Right hindlimb (tissue), 1 donor: ENCODE measurements at regions not wholly inside any gene's neighbourhood (a gene's known extent, or its start where the extent isn't known, plus 50 kb on each side); places are given as distances from the start of the nearest gene placed in this dataset.
"Not testable (repeated sequence)": the region's sequence is repeated elsewhere in the genome, so short reads cannot be mapped to it uniquely, and the experiment has no call there.

Experiments
- DNase-seq: peaks from one replicate; pipeline ENCODE4 v3.0.0-alpha.2; 2018

DNA sequence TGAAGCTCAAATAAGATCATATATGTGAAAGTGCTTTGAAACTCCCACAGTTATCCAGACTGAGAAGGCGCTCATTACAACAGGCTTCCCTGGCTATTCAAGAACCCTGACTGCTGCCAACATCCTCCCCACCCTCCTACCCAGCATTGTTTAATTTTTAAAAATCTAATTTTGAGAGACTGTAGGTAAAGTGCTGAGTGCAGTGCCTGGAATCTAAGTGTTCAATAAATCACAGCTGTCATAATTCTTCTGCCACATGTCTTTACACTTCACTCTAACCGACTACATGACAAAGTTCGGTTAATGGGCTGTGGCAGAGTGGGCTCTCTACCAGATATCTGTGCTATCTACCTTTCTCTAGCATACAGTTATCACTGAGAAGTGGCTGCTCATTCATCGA is 255.6 kb upstream of the C9orf72 start:
- DNase-seq = no peak

DNA sequence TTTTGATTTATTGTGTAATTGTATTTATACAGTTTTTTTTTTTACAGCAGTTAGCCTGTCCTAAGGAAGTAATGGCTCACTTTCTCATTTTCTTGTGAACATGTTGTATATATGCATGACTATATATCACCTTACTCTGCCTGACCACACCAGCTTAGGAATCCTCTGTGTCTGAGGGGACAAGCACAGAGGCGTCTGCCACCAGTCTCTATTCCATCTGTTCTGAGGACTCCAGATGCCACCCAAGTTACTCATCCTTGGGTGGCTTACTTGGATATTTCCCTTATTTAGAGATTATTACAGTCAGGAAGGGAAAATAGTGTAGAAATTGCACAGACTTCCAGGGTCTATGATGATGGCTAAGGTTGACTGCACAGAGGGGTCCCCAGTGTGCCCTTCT is 256.3 kb upstream of the C9orf72 start:
- DNase-seq = no peak

DNA sequence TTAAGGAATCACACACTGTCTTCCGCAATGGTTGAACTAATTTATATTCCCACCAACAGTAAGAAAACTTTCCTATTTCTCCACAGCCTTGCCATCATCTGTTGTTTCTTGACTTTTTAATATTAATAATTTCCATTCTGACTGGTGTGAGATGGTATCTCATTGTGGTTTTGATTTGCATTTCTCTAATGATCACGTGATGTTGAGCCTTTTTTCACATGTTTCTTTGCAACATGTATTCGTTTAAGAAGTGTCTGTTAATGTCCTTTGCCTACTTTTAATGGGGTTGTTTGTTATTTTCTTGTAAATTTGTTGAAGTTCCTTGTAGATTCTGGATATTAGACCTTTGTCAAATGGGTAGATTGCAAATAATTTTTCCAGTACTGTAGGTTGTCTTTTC is 258.8 kb upstream of the C9orf72 start:
- not testable (repeated sequence) for DNase-seq

DNA sequence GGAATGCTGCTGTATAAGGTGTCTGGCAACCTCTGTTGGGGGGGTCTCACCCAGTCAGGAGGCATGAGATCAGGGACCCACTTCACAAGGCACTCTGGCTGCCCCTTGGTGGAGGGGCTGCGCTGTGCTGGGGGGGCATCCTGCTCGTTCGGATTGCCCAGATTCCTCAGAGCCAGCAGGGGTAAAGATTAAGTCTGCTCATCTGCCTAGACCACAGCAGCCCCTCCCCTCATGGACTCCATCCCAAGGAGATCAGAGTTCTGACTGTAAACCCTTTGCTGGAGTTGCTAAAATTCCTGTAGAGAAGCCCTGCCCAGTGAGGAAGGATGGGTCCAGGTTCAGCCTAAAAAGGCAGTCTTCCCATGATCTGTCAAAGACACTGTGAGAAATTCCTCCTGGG is 262.0 kb upstream of the C9orf72 start:
- no peak for DNase-seq

DNA sequence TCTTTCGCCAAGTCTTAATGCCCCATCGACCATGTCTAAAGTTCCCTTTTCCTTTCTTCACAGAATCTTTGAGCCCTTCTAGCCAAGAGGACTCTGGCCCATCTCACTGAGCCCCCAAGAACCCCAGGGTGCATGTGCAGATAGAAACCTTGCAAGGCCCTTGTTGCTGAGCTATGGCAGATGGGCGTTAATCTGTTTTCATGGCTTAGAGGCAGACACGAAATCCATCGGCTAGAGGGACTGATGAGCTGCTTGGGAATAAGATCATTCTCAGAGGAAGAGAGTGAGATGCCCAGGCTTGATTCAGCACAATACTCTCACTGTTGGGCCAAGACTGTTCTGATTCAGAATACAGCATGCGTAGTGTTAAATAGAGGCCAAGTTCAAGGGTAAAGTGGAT is 262.5 kb upstream of the C9orf72 start:
- no peak for DNase-seq

DNA sequence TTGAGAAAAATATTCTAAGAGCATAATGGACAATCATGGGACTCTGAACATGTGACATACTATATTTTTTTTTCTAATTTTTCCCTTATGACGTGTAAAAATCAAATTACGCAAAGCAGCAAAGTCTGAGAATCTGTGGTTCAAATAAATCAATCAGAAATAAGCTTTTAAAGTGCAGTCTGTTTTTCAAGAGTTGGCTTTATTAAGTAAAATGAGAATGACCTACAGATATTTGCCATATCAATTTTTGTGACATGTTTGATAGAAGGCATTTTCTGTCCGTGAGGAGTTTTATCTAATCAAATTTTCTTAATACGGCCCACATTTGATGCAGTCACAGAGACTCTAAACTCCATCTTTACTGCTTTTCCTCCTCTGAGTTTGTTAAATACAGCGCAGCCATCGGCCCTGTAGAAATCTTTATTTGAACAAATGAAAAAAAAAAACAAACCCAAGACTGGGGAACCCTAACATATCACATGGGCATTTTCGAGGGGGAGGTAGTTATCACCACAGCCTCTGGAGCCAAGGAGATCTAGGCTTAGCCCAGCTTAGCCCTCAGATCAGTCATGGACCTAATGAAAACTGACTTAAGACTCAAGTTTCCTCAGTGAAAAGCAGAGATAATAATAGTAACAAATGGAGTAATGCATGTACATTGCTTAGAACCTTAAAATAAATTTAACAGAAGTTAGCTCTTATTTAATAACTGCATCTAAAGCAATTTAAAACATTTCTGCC is 263.6 kb upstream of the C9orf72 start:
- no peak for DNase-seq

DNA sequence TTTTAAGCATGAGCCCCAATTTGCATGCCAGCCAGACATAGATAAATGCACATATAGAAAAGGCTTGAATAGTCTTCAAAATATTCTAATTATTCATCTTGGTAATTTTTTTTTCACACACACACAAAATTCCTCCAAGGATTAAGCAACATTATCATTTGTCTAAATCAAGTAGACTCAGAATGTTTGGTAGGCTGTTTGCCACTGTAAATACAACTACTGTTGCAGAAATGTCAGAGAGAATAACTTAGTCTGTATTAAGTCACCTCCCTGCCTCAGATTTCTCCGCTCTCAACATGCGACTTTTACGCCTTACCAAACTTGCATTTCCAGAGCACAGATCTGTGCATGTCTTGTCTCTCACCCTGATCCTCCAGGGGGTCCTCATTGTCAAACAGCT is 265.6 kb upstream of the C9orf72 start:
- no peak for DNase-seq

DNA sequence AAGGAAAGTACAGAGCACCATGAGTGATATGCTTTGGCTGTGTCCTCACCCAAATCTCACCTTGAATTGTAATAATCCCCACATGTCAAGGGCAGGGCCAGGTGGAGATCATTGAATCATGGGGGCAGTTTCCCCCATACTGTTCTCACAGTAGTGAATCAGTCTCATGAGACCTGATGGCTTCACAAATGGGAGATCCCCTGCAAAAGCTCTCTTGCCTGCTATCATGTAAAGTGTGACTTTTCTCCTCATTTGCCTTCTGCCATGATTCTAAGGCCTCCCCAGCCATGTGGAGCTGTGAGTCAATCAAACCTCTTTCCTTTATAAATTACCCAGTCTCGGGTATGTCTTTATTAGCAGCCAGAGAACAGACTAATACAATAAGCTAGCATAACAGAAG is 266.5 kb upstream of the C9orf72 start:
- DNase-seq = not testable (repeated sequence)

DNA sequence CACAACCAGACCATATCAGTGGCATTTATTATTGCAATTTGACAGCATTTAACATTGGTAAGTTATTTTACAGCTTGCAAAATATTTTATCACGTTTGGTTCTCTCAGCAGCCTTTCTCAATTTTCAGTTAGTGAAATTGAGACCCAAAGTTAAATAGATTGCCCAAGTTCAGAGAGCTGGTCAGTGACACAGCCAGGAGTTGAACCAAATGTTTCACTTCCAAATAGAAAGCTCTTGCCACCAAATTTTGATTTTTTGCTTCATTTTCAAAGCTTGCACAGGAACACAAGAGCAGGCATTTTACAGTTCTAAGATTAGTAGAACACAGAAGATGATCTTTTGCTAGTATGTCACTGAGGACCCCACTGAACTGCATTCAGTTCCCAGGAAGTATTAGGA is 271.5 kb upstream of the C9orf72 start:
- DNase-seq = no peak

DNA sequence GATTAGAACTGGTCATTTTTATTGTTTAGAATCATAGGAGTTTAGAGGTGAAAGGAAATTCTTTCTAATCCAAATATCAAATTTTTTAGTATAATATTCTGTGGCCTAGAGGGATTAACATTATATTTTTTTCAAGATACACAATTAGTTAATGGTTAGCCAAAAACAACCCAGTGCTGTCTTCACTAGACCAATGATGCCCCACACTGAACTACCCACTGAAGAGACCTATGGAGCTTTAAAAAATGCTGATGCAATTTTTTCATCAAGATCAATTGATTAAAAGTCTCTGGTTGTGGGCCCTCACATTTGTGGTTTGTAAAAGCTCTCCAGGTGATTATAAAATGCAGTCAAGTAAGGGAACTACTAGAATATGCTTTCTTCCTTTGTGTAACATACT is 274.1 kb upstream of the C9orf72 start:
- no peak for DNase-seq

DNA sequence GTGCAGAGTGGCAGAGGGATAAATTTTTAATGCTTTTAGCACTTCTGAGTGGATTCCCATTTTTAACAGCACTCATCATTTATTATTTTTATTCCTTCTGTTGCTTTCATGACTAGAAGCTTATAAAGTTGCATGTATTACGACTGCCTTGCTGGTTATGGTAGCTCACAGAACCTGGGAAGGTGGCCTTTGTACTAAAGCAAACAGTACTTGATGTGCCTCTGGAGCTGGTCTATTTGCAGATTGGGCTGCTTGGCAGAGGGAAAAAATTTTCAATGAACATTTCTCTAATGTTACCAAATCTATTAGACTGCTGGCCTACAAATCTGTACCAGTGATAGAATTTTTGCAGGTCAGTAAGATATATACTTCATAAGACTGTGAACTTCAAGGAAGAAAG is 274.5 kb upstream of the C9orf72 start:
- DNase-seq = no peak

DNA sequence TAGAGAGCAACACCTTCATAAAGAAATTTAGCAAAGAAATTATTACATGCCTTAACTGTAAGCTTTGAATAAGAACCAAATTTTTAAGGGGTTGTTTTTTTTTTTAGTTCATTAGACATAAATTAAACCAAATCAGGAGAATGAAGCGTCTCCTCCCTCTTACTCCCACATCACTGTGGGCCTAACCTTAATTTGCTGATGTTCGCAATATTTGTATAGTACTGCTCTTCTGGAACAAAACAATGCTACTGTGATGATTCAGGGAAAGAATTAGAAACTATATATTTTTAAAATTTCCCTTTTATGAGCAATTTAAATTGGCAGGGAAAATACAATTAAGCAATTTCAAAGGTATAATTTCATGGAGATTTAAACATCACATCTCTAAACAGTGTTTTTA is 275.0 kb upstream of the C9orf72 start:
- no peak for DNase-seq

DNA sequence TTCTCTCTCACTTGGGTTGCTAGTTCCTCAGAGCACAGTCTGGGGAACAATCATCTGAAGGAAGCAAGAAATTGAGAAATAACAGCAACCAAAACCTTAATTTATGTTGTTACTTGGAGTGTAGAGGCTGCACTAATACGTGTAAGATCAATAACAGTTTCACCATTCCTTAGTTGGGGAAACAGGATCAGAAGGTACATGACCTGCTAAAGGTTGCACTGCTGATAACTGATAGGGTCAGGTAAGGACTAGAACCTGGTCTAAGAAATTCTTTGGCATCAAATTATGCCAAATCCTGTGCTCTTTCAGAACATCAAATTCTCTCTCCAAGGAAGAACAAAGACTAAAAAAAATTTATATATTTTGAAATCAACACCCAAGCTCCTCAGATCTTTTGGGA is 278.6 kb upstream of the C9orf72 start:
- DNase-seq = no peak

DNA sequence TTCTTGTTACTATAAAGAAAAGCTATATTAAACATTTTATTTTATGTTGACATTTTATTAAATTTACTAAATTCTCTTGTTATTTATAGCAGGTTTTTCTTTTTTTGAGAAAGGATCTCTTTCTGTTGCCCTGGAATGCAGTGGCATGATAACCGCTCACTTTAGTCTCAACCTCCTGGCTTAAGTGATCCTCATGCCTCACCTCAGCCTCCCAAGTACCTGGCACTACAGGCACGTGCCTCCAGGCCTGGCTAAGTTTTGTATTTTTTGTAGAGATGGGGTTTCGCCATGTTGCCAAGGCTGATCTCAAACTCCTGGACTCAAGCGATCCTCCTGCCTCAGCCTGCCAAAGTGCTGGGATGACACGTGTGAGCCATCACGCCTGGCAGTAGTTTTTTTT is 280.2 kb upstream of the C9orf72 start:
- DNase-seq = no peak

DNA sequence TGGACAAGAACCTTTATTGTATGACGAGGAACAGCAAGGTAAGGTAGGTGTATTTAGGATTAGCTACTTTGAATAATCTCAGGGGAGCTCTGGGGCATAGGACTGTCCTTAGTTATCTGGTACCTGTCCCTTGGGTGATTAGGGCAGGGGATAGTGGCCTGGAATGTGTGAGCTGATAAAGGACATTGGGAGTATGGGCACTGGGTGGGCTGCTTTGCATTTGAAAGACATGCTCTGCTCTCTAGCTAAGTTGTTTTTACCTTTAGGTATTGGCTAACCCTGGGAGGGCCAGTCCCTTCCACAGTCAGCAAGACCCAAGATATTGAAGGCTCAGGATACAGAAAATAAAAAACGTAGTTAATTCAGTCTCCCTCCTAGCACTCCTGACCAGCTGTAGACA is 282.8 kb upstream of the C9orf72 start:
- no peak for DNase-seq

DNA sequence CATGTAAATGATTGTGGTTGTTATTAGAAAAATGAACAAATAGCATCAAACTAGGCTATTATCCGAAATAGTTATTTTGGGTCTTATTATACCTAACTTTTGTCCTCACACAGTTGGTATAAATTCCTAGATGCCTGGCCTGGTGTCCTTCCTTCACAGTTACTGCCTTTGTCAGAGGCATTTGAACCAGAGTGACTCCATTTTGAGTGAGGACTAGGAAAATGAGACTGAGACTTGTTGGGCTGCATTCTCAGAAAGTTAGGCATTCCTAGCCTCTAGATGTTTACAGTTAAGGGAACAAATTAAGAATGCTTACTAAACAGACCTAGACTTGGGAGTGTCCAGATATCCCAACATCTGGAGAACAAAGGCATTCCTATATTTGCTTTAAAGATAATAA is 283.5 kb upstream of the C9orf72 start:
- DNase-seq = no peak

DNA sequence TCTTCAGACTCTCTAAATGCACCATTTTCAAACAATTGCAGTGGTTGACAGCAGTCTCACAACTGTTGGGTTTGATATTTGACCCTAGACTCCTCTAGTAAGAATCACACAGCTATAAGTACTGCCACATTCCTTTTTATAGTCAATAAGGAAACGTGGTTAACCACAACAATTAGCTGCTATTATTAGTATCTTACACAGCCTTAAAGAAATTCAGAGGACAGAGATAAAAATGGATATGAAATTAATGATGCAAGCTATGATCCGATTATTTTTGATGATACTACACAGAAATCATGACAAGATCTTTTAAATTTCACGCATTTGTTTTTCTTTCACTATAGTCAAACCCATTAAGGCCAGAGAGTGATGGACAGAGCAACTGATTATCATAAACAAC is 288.6 kb upstream of the C9orf72 start:
- no peak for DNase-seq

DNA sequence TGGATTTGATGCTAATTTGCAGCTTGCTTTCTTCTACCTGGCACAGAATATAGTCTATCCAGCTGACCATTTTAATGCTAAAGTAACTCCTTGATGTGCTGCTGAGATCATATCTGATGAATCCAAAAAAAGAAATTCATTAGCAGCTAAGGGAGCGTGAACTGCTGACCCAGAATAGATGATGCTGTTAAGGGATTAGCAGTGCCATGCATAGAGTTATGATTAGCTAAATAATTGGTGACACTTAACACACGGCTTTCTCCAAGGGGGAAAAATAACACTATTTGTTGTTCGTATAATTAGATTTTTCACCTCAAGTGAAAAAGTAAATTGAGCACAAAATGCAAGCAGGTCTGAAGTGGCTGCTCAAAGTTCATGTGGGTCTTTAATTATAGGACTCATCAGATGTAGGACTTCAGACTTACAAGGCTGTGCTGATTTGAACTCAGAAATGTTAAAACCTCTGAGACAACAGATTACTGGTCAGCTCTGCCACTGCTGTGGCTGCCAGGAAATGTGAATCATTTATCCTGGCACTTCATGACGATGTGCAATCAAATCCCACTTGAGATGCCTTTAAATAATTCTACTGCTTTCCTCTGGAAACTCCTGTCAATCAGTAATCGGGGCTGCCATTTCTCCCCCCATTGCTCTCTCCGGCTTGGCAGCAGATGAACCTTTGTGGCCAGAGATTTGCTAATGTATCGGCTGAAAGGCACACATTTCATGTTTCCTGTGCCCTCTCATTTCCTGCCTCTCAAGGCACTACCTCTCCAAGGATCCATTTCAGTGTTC is 291.6 kb upstream of the C9orf72 start:
- DNase-seq = peak; percentile 22

DNA sequence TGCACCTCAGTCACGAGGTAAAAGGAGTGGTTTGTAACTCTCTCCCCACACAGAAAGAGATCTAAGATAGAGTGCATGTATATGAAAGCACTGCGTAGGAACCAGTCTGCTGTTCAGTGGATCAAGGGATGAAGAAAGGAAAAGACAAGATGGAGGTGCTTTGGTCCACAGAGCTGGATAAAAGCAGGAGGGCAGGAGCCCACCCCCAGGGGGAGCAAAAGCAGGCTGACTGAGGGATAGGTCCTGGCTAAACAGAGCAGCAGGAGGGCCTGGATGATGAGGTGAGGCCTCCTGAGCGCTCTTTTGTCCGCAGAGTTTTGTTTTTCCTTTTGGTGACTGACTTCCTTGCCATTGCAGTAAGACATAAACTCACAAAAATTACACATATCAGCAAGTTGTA is 293.5 kb upstream of the C9orf72 start:
- DNase-seq = no peak

DNA sequence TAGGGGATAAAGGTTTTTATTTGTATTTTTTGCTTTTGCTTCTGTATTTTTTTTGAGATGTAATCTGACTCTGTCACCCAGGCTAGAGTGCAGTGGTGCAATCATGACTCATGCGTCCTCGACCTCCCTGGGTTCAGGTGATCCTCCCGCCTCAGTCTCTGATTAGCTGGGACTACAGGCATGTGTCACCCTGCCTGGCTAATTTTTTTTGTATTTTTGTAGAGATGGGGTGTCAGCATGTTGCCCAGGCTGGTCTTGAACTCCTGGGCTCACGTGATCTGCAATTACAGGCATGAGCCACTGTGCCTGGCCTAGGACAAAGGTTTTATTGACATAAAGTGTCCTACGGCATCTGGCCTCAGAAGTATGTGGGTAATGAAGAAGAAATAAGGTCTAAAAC is 297.1 kb upstream of the C9orf72 start:
- no peak for DNase-seq

DNA sequence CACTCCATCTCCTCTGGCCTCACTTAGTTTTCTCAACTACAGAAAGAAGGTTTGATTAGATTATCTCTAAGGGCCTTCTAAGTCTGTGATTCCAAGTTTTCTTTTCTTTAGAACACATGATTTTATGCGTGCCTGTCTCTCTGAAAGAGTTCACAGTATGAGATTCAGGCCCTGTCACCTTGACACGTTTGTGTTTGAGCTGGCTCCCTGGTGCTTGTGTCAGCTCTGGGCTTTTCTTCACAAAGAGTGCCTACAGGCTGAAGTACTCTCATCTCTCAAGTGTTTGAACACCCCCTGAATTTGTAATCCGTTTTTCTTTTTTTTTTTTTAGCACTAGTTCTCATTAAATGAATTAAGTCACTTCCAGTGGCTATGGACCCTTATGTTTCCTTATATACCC is 306.9 kb upstream of the C9orf72 start:
- no peak for DNase-seq

DNA sequence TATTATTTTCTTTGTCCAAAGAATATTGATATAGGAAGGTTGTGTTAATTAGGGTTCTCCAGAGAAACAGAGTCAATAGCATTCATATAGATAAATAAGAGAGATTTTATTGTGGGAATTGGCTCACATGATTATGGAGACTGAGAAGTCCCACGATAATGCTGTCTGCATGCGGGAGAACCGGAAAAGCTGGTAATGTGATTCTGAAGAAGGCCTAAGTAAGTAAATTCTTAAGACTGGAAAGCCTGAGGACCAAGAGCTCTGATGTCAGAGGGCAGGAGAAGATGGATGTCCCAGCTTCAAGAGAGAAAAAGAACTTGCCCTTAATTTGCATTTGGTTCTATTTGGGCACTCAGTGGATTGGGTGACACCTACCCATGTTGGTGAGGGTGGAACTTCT is 307.4 kb upstream of the C9orf72 start:
- DNase-seq = no peak

DNA sequence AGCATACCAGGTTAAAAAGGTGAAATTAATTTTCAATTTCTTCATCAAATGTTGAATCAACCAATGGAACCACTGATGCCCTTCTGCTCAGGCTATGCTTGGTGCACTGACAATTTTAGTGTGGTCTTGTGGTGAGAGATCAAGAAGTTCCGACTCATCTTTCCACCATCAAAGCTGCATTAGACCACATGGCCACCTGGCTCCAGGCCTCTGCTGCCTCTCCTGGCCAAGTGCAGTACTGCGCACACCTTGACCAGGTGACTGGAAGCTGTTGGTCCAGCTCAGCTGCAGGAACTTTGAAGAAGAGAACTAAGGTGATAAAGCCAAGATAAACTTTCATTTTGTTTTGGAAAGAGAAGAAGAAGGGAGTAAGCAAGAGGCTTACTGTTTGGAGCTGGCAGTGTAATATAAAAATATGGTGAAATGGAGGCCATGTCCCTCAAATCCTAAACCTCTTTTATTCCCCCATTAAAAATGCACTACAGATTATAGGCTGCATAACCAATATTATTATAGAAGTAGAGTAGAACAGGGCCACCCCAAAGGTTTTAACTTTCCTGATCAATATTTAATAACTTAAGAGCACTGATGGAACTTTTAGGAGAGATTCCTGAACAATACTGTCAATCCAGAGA is 315.5 kb upstream of the C9orf72 start:
- DNase-seq = no peak

DNA sequence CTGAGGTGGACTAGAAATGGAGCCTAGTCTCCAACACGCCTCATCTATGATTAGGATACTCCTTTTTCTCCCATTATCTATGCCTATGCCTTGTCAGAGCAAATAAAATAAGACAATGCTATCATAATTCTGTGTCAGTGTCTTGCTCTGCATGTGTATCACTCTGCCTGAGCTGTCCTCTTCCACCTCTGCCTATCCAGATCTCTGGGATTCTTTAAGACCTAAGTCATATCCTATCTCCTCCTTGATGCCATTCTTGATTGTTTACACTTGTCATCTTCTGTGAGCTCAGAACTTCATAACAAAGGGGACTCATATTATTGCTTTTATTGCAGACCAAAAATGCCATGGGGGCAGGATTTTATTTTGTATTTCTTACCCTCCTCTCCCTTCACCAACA is 351.2 kb upstream of the C9orf72 start:
- DNase-seq = no peak
